Muscle layer of duodenum (tissue), 2 donors: ENCODE measurements at regions not wholly inside any gene's neighbourhood (a gene's known extent, or its start where the extent isn't known, plus 50 kb on each side); places are given as distances from the start of the nearest gene placed in this dataset.

Experiments used
- H3K27ac ChIP-seq: one replicate; pipeline ENCODE4 v1.7.0; 2013; ENCODE audit warnings: mild to moderate bottlenecking, low read length
- H3K27me3 ChIP-seq: one replicate; pipeline ENCODE4 v1.7.0; 2013; ENCODE audit warnings: low read depth, mild to moderate bottlenecking, control low read depth, low read length
- H3K36me3 ChIP-seq, 2 donors: one replicate each; pipeline ENCODE4 v1.7.0; 2013; ENCODE audit warnings: low read length in 2 of 2, control low read depth in 1 of 2, mild to moderate bottlenecking in 1 of 2; ENCODE audit not compliant: insufficient read depth in 2 of 2, control insufficient read depth in 1 of 2
- H3K4me1 ChIP-seq, 2 donors: one replicate each; pipeline ENCODE4 v1.7.0; 2013; ENCODE audit warnings: low read length in 2 of 2, mild to moderate bottlenecking in 2 of 2, control low read depth in 1 of 2, moderate library complexity in 1 of 2; ENCODE audit not compliant: insufficient read depth in 2 of 2, control insufficient read depth in 1 of 2
- H3K4me3 ChIP-seq, 2 donors: one replicate each; pipeline ENCODE4 v1.7.0; 2013; ENCODE audit warnings: low read length in 2 of 2, low read depth in 1 of 2, mild to moderate bottlenecking in 1 of 2
- H3K9me3 ChIP-seq, 2 donors: one replicate each; pipeline ENCODE4 v1.7.0; 2013; ENCODE audit warnings: low read length in 2 of 2, control low read depth in 1 of 2, mild to moderate bottlenecking in 1 of 2; ENCODE audit not compliant: control insufficient read depth in 1 of 2
- donor health status: healthy.

DNA sequence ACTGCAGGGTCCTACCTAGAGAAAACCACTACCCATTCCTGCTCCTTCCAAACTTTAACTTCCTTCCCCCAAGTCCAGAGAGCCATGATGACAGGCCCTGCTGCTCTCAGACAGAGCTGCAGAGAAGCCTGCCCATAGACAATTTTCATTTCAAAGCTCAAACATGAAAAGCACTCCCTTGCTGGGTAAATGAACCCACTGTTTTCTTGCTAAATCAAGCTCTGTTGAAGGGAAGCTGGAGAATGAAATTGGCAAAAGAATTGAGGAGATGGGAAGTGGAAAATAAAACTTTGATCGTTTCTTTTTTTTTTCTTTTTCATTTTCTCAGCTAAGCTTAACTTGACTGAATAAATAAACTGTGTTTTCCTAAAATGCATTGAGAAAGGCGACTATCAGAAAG is 331.1 kb upstream of the CPEB2 start:
- H3K27me3 ChIP-seq = no peaks in the 10 kb centered on the region
- H3K36me3 ChIP-seq = no peaks in the 10 kb centered on the region
- no peak overlapping the region for H3K4me3 ChIP-seq
- no peaks in the 10 kb centered on the region for H3K4me1 ChIP-seq
- no peak overlapping the region for H3K27ac ChIP-seq
- H3K9me3 ChIP-seq = peaks cover 5 to 6% of the 10 kb centered on the region in 2 donors

DNA sequence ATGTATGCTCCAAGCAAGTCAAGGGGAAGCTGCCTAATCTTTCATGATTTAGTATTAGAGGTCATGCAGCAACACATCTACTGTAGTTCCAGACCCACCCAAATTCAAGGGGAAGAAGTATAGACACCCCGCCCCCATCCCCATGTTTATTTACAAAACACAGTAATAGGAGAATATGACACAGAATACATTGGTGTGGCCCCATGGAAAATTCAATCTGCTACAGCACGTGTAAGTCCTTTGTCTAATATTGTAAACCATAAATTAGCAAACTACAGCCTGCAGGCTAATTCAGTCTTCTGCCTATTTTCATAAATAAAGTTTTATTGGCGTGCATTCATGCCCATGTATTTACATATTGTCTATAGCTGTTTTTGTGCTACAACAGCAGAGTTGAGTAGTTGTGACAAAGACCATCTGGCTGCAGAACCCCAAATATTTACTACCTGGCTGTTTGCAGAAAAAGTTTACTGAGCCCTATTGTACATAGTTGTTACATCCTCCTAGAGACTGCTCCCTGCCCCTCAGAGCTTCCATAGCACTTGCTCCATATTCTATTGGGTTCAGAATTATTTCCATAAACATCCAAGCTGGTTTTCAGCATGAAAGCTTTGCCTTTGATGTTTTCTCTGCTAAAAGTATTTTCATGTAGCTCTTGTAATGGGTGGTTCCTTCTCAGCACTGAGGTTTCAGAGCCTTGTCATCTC is 326.8 kb upstream of the CPEB2 start:
- Histone ChIP-seq H3K36me3 (no peaks in the 10 kb centered on the region), H3K9me3 (no peaks in the 10 kb centered on the region), H3K27ac (no peak overlapping the region), H3K4me3 (no peak overlapping the region), H3K4me1 (no peaks in the 10 kb centered on the region), H3K27me3 (no peaks in the 10 kb centered on the region)

DNA sequence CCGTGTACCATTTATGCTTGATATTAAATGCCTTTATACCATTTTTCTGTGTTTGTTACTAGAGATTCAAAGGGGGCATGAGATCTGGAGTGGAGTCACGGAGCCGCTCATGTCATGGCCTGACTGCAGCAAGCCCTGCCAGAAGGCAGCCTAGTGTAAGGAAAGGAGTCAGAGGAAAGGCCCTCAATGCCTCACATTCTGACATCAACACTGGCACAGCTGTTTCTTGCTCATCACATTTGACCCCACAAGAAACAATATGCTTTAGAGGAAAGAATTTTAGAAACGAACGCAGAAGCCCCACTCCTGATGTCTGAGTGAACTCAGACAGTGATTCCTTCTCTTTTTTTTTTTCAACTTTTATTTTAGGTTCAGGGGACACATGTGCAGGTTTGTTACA is 322.4 kb upstream of the CPEB2 start:
- H3K4me1 ChIP-seq = no peaks in the 10 kb centered on the region
- no peak overlapping the region for H3K4me3 ChIP-seq
- H3K27me3 ChIP-seq = no peaks in the 10 kb centered on the region
- H3K27ac ChIP-seq = no peak overlapping the region
- H3K36me3 ChIP-seq = no peaks in the 10 kb centered on the region
- no peaks in the 10 kb centered on the region for H3K9me3 ChIP-seq

DNA sequence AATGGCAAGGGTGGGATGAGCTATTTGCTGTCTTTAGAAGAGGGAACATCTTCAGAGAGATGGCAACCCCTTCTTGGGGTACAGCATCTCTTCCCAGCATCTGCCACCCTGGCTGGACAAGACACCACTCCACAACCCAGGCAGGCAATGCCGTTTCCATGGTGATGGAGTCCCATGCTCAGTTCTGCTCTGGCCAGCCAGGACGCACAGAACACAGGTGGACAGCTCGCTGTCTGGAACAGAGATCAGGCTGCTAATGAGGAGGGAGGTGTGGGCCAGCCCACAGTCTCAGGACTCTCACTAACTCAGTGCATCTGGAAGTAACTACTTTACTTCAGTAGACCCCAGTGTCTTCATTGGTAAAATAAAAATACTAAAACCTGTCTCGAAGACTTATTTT is 321.0 kb upstream of the CPEB2 start:
- Histone ChIP-seq H3K36me3 (no peaks in the 10 kb centered on the region), H3K9me3 (no peaks in the 10 kb centered on the region), H3K27me3 (no peaks in the 10 kb centered on the region), H3K4me1 (no peaks in the 10 kb centered on the region), H3K27ac (no peak overlapping the region), H3K4me3 (no peak overlapping the region)

DNA sequence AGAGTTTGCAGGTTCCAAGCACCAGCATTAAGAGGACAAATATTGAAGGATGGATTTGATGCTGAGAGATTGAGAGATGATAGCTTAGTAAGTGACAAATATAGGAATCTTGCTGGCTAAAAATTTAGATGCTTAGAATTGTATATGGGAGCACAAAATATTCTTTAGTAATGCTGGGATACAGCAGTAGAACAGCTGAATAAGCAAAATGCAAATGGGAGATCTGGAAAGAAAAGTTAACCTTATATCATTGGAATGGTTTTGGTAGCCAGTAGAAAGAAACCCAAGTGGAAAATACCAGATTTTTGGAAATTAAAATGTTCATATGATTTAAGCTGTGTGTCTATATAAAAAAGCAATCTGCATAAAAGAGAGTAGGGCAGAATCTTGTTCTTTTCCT is 308.6 kb upstream of the CPEB2 start:
- Histone ChIP-seq H3K4me3 (no peak overlapping the region), H3K27me3 (no peaks in the 10 kb centered on the region), H3K9me3 (no peaks in the 10 kb centered on the region), H3K36me3 (no peaks in the 10 kb centered on the region), H3K4me1 (no peaks in the 10 kb centered on the region), H3K27ac (no peak overlapping the region)

DNA sequence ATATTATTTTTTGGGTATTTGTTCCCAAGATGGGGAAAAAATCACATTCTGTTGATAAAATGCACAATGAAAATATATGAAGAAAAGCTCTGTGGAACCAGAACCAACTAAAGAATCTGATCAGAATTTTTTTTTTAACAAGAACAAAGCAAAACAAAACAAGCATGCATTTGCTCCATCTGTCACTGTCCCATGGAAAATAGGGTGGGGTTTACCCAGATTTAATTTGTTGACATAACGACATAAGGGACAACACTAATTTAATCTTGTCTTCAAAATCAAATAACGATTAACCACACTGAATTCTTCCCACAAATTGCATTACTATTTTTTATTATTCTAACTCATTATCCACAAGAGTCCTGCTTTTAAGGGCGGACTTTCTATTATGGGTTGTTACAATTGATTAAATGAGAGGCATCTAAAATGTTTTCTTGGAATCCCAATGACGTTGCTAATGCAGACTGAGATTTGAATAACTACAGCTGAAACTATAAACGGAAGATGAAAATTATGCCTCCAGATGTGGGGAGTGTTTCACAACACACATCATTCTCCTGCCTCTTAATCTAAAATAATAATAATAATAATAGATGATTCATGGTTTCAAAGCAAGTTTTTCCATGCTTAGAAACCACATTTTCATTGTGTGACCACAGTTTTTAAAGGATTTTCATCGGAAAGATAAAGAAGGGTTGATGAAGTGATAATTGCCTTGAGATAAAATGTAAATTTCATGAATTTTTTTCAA is 307.0 kb upstream of the CPEB2 start:
- Histone ChIP-seq H3K4me1 (no peaks in the 10 kb centered on the region), H3K27ac (no peak overlapping the region)

DNA sequence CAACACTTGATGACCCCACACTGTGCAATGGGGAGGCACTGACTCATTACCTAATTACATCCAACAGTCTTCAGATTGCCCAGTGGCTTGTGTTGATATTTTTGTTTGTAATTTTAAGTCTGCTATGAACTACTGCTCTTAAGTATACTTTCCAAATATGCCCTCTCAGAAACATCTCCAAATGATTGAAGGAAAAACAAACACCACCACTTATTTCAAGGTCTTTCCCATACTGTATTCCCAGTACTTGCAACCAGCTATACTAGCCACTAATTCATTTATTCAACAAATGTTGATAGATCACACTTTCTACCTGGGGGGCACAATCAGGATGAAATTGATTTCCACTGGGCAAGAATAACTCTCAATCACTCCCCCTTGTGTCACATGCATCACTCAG is 302.2 kb upstream of the CPEB2 start:
- H3K4me3 ChIP-seq = no peak overlapping the region
- H3K36me3 ChIP-seq = no peaks in the 10 kb centered on the region
- H3K9me3 ChIP-seq = no peaks in the 10 kb centered on the region
- H3K27ac ChIP-seq = no peak overlapping the region
- no peaks in the 10 kb centered on the region for H3K27me3 ChIP-seq
- H3K4me1 ChIP-seq = peaks cover 0 to 12% of the 10 kb centered on the region in 2 donors

More for the DNA sequence above, 307.0 kb upstream of the CPEB2 start:
- Histone ChIP-seq H3K9me3 (no peaks in the 10 kb centered on the region), H3K36me3 (no peaks in the 10 kb centered on the region), H3K27me3 (no peaks in the 10 kb centered on the region), H3K4me3 (no peak overlapping the region)

DNA sequence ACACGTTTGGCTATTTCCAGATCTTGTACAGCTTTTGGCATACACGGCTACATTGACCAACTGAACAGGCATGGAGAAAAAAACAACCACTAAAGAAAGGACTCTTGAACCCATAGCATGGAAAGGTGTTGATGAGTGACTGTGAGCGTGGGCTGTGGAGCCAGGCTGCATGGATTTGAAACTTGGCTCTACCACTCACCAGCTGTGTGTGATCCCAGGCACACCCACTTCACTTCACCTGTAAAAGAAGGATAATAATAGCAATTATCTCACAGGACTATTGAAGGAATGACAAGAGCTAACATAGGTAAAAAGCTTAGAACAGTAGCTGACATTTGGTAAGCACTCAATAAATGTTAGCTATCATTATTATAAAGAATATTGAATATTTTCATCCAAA is 301.7 kb upstream of the CPEB2 start:
- Histone ChIP-seq H3K36me3 (no peaks in the 10 kb centered on the region), H3K4me1 (peaks cover 0 to 12% of the 10 kb centered on the region in 2 donors), H3K9me3 (no peaks in the 10 kb centered on the region), H3K27ac (no peak overlapping the region), H3K4me3 (no peak overlapping the region), H3K27me3 (no peaks in the 10 kb centered on the region)

DNA sequence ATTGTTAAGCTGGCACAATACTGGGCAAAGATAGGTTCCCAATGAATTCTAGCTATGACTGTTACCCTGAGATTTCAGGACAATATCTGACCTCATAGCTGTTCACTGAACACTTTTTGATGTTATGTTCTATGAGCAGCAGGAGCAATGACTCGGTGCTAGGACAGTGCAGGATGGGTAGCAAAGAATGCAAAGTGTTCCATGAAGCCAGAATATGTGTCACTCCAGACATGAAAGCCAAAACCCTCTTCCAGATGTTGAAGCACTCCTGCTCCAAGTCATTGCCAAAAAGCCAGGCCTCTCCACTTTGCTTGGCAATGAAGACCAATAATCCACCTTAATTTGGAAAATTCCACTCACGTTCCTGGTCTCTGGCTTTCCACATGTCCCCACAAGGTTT is 300.9 kb upstream of the CPEB2 start:
- Histone ChIP-seq H3K36me3 (no peaks in the 10 kb centered on the region), H3K4me3 (no peak overlapping the region), H3K27ac (no peak overlapping the region), H3K27me3 (no peaks in the 10 kb centered on the region), H3K4me1 (peaks cover 0 to 12% of the 10 kb centered on the region in 2 donors), H3K9me3 (no peaks in the 10 kb centered on the region)

DNA sequence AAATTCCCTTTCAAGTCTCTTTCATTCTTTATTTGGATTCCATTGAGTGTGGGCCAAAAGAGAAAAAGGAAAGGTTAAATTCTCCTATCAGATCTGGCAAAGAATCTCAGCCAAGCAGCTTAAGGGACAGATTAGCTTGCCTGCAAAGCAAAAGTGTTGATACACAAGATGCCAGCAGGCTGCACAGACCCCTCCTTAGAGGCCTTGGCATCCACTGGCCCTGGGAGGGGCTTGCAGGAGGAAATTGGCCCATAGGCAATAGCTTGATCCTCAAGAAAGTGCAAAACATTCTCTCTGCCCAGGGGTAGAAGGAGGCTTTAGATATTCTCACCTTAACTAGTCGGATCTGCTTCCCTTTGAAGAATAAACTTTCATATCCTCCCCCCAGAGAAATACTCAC is 300.4 kb upstream of the CPEB2 start:
- Histone ChIP-seq H3K27ac (no peak overlapping the region), H3K4me3 (no peak overlapping the region), H3K36me3 (no peaks in the 10 kb centered on the region), H3K9me3 (no peaks in the 10 kb centered on the region), H3K4me1 (peaks cover 0 to 12% of the 10 kb centered on the region in 2 donors), H3K27me3 (no peaks in the 10 kb centered on the region)

DNA sequence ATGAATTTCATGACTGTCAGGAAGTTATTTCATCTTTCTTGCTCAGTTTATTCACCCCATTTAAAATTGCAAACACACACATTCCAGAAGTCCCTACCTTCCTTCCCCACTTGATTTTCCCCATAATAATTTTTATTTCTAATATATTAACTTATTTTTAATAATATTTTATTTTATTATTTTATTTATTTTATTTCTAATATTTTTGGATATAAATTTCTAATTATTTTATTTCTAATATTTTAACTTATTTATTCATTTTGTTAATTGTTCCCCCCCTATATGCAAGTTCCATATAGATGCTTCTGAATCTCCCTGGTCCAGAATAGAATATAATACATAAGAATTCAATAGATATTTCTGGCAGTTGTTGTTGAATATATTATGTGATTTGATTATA is 293.7 kb upstream of the CPEB2 start:
- no peaks in the 10 kb centered on the region for H3K4me1 ChIP-seq
- no peaks in the 10 kb centered on the region for H3K27me3 ChIP-seq
- no peaks in the 10 kb centered on the region for H3K9me3 ChIP-seq
- no peaks in the 10 kb centered on the region for H3K36me3 ChIP-seq
- H3K27ac ChIP-seq = no peak overlapping the region
- no peak overlapping the region for H3K4me3 ChIP-seq

DNA sequence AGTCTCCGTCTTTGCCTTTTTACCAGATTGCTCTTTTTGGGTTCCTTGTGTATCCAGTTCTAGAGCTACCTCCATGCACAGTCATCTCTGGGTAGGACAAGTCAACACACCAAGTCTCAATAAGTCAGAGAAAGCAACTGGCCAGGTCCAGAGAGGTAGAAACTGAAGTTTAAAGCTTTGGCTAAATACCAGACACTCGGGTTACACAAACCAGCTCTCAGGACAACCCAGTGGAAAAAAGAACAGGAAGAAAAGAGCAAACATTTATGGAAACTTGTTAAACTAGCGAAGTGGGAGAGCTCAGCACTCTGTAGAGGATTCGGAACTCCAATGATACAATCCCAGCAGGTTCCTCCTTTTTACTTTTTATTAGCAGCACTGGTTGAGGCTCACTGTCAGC is 291.0 kb upstream of the CPEB2 start:
- Histone ChIP-seq H3K36me3 (no peaks in the 10 kb centered on the region), H3K9me3 (no peaks in the 10 kb centered on the region), H3K27me3 (no peaks in the 10 kb centered on the region), H3K4me1 (no peaks in the 10 kb centered on the region), H3K27ac (no peak overlapping the region), H3K4me3 (no peak overlapping the region)
